ENCODE measurements at regions not wholly inside any gene's neighbourhood (a gene's known extent, or its start where the extent isn't known, plus 50 kb on each side); places are given as distances from the start of the nearest gene placed in this dataset.

DNA sequence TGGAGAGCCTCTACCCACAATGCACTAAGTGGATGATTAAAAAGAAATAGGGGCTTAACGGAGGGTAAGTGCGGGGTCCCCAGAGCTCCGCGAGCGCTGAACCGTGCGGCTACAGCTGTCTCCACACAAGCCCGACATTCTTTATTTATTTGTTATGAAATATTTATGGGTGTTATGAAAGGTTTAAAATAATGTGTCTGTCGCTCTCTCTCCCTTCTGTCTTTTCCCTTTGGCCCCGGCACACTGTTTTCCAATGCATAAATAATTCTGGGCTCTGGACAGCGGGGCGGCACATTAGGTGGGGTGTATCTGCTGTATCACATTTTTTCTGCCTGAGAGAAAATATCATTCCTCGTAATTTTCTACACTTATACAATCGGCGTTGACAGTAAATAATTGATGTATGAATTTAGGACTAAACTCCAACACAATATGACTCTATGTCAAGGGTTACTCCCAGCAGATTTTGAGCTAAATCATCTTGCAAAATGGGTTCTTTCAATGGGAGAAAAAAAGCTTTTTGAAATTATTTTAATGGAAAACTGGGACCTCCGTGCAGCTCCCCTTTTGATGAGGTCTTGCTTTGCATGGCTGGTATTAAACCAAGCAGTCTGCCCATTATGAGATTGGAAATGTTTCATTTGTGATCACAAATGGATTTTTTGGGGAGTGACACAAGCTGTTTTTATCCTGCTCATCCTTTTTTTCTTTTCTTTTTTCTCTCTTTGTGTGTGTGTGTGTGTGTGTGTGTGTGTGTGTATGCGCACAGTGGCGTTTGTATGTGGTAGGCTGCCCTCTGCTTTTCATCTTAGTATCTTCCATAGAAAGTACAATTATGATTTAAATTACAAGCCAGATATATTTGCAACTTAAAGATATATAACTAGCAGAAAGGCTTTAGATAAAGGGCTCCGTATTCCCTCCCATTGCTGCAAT lies 370.6 kb upstream of the IRX4 start:
- no peak for TF ChIP-seq POLR2A (IDR thresholded peaks at IDR 0.05)
- TF ChIP-seq, protein P1, sequence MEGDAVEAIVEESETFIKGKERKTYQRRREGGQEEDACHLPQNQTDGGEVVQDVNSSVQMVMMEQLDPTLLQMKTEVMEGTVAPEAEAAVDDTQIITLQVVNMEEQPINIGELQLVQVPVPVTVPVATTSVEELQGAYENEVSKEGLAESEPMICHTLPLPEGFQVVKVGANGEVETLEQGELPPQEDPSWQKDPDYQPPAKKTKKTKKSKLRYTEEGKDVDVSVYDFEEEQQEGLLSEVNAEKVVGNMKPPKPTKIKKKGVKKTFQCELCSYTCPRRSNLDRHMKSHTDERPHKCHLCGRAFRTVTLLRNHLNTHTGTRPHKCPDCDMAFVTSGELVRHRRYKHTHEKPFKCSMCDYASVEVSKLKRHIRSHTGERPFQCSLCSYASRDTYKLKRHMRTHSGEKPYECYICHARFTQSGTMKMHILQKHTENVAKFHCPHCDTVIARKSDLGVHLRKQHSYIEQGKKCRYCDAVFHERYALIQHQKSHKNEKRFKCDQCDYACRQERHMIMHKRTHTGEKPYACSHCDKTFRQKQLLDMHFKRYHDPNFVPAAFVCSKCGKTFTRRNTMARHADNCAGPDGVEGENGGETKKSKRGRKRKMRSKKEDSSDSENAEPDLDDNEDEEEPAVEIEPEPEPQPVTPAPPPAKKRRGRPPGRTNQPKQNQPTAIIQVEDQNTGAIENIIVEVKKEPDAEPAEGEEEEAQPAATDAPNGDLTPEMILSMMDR (IDR thresholded peaks at IDR 0.05 in 8 of 11, conservative IDR thresholded peaks at IDR 0.05 in 3 of 11): no peak

Data from spleen (tissue), 7 donors.